ES-I3 (cell line): ENCODE measurements at regions not wholly inside any gene's neighbourhood (a gene's known extent, or its start where the extent isn't known, plus 50 kb on each side); places are given as distances from the start of the nearest gene placed in this dataset.

Experiments used
- H3K36me3 ChIP-seq: 2 replicates; pipeline ENCODE4 v1.6.1; 2013; ENCODE audit warnings: mild to moderate bottlenecking, low read length, control low read depth, moderate library complexity; ENCODE audit not compliant: insufficient read depth
- H3K4me1 ChIP-seq: 2 replicates; pipeline ENCODE4 v1.6.1; 2013; ENCODE audit warnings: mild to moderate bottlenecking, control low read depth, low read length; ENCODE audit not compliant: insufficient read depth
- H3K9ac ChIP-seq: 2 replicates; pipeline ENCODE4 v1.6.1; 2013; ENCODE audit warnings: low read depth, mild to moderate bottlenecking, low read length, moderate library complexity
- H3K9me3 ChIP-seq: 2 replicates; pipeline ENCODE4 v1.6.1; 2013; ENCODE audit warnings: mild to moderate bottlenecking, low read length, moderate library complexity; ENCODE audit not compliant: control insufficient read depth, insufficient read depth

- Histone ChIP-seq H3K4me1 (peaks cover 7% of the 10 kb centered on the region), H3K36me3 (no peaks in the 10 kb centered on the region), H3K9me3 (no peaks in the 10 kb centered on the region), H3K9ac (no peak overlapping the region)
These were observed 402.1 kb upstream of the MCTP2 start for GRCh38 chr15:93829115-93829870.

GRCh38 chr15:93826790-93827189 is 404.6 kb upstream of the MCTP2 start:
- peaks cover 7% of the 10 kb centered on the region for H3K4me1 ChIP-seq
- H3K36me3 ChIP-seq: no peaks in the 10 kb centered on the region
- H3K9me3 ChIP-seq: no peaks in the 10 kb centered on the region
- H3K9ac ChIP-seq: no peak overlapping the region

- Histone ChIP-seq H3K36me3 (no peaks in the 10 kb centered on the region), H3K9me3 (no peaks in the 10 kb centered on the region), H3K4me1 (peaks cover 7% of the 10 kb centered on the region), H3K9ac (no peak overlapping the region)
These were observed 405.1 kb upstream of the MCTP2 start for GRCh38 chr15:93826293-93826692.

- Histone ChIP-seq H3K9me3 (no peaks in the 10 kb centered on the region), H3K9ac (no peak overlapping the region), H3K4me1 (peaks cover 7% of the 10 kb centered on the region), H3K36me3 (no peaks in the 10 kb centered on the region)
These were observed 405.7 kb upstream of the MCTP2 start for GRCh38 chr15:93825682-93826081.

GRCh38 chr15:93823971-93824913 is 407.1 kb upstream of the MCTP2 start:
- H3K36me3 ChIP-seq: no peaks in the 10 kb centered on the region
- peaks cover 2% of the 10 kb centered on the region; the same call in 1 of the 2 replicates for H3K4me1 ChIP-seq
- H3K9ac ChIP-seq: no peak overlapping the region
- H3K9me3 ChIP-seq: no peaks in the 10 kb centered on the region

- Histone ChIP-seq H3K4me1 (no peaks in the 10 kb centered on the region), H3K36me3 (no peaks in the 10 kb centered on the region), H3K9ac (no peak overlapping the region), H3K9me3 (no peaks in the 10 kb centered on the region)
These were observed 410.8 kb upstream of the MCTP2 start for GRCh38 chr15:93820566-93820965.

GRCh38 chr15:93819826-93820225 is 411.5 kb upstream of the MCTP2 start:
- no peaks in the 10 kb centered on the region for H3K4me1 ChIP-seq
- no peaks in the 10 kb centered on the region for H3K9me3 ChIP-seq
- H3K9ac ChIP-seq: no peak overlapping the region
- no peaks in the 10 kb centered on the region for H3K36me3 ChIP-seq

GRCh38 chr15:93816815-93817214 is 414.5 kb upstream of the MCTP2 start:
- H3K36me3 ChIP-seq: no peaks in the 10 kb centered on the region
- H3K9me3 ChIP-seq: no peaks in the 10 kb centered on the region
- H3K4me1 ChIP-seq: no peaks in the 10 kb centered on the region
- H3K9ac ChIP-seq: no peak overlapping the region

- Histone ChIP-seq H3K4me1 (no peaks in the 10 kb centered on the region), H3K36me3 (no peaks in the 10 kb centered on the region), H3K9me3 (no peaks in the 10 kb centered on the region), H3K9ac (no peak overlapping the region)
These were observed 420.1 kb upstream of the MCTP2 start for GRCh38 chr15:93811305-93811704.

GRCh38 chr15:93809516-93809915 is 421.8 kb upstream of the MCTP2 start:
- H3K9me3 ChIP-seq: no peaks in the 10 kb centered on the region
- no peaks in the 10 kb centered on the region for H3K36me3 ChIP-seq
- H3K4me1 ChIP-seq: no peaks in the 10 kb centered on the region
- H3K9ac ChIP-seq: no peak overlapping the region

- Histone ChIP-seq H3K36me3 (no peaks in the 10 kb centered on the region), H3K9me3 (no peaks in the 10 kb centered on the region), H3K4me1 (peaks cover 7% of the 10 kb centered on the region; the same call in 1 of the 2 replicates), H3K9ac (no peak overlapping the region)
These were observed 427.8 kb upstream of the MCTP2 start for GRCh38 chr15:93803421-93804152.

- H3K9ac ChIP-seq: no peak overlapping the region
- no peaks in the 10 kb centered on the region for H3K36me3 ChIP-seq
- peaks cover 7% of the 10 kb centered on the region; the same call in 1 of the 2 replicates for H3K4me1 ChIP-seq
These were observed 430.2 kb upstream of the MCTP2 start for GRCh38 chr15:93801206-93801605.

GRCh38 chr15:93800805-93801204 is 430.6 kb upstream of the MCTP2 start:
- peaks cover 7% of the 10 kb centered on the region; the same call in 1 of the 2 replicates for H3K4me1 ChIP-seq
- no peaks in the 10 kb centered on the region for H3K36me3 ChIP-seq
- H3K9ac ChIP-seq: no peak overlapping the region
- no peaks in the 10 kb centered on the region for H3K9me3 ChIP-seq

More at GRCh38 chr15:93801206-93801605, 430.2 kb upstream of the MCTP2 start:
- H3K9me3 ChIP-seq: no peaks in the 10 kb centered on the region

GRCh38 chr15:93789441-93789840 is 441.9 kb upstream of the MCTP2 start:
- Histone ChIP-seq H3K9me3 (no peaks in the 10 kb centered on the region), H3K9ac (no peak overlapping the region), H3K36me3 (no peaks in the 10 kb centered on the region), H3K4me1 (no peaks in the 10 kb centered on the region)
